ENCODE measurements at regions not wholly inside any gene's neighbourhood (a gene's known extent, or its start where the extent isn't known, plus 50 kb on each side); places are given as distances from the start of the nearest gene placed in this dataset.
"Not testable (repeated sequence)": the region's sequence is repeated elsewhere in the genome, so short reads cannot be mapped to it uniquely, and the experiment has no call there.

DNA sequence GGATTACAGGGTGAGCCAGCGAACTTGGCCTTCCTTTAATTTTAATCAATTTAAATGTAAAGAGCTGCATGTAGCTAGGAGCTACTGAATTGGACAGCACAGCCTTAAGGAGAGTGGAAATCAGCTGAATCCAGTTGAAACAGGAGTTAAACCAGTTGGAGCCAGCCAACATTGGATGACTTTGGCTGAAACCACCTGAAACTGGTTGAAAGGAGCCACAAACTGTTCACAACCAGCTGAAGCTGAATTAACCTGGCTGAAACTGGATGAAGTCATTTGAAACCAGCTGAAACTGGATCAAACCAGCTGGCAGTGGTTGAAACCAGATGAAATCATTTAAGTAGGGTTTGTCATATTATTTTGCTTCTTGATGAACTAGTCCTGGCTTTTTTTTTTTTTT lies 121.3 kb upstream of the TRIM73 start:
- intact Hi-C loops (cut with DNase I); DNase-seq: not testable (repeated sequence)

Measured in head of caudate nucleus (tissue), 42 donors.